Astrocyte of the cerebellum (primary cell): ENCODE measurements at regions not wholly inside any gene's neighbourhood (a gene's known extent, or its start where the extent isn't known, plus 50 kb on each side); places are given as distances from the start of the nearest gene placed in this dataset.

ENCODE experiments used
- DNase-seq: peaks from one replicate; pipeline ENCODE4 v3.0.0-alpha.2; 2011; ENCODE audit warnings: low read depth
- H3K4me3 ChIP-seq: 2 replicates; pipeline ENCODE4 v1.5.1; 2011; ENCODE audit warnings: mild to moderate bottlenecking, low read depth, low read length, moderate library complexity
- CTCF ChIP-seq: IDR thresholded peaks from 2 replicates; pipeline ENCODE4 v1.5.1; 2012; ENCODE audit warnings: low read length, low read depth, moderate library complexity, mild to moderate bottlenecking; ENCODE audit errors: missing control alignments
- in situ Hi-C: cut with HindIII; loops from 2 replicates; pipeline ENCODE4 v1.10.0; 2017; ENCODE audit warnings: low sequenced_read_pairs

- no peak for DNase-seq
- in situ Hi-C loops: no loop called here
- no peak overlapping the region for H3K4me3 ChIP-seq
- TF ChIP-seq CTCF: no peak
Observed at GRCh38 chr1:87897481-87897880, 568.8 kb downstream of the LMO4 start.

- H3K4me3 ChIP-seq: no peak overlapping the region
- TF ChIP-seq CTCF: no peak
- no peak for DNase-seq
- in situ Hi-C loops: no loop called here
Observed at GRCh38 chr1:87898431-87898830, 569.8 kb downstream of the LMO4 start.

GRCh38 chr1:87899017-87899416 is 570.3 kb downstream of the LMO4 start:
- DNase-seq: no peak
- in situ Hi-C loops: no loop called here
- no peak for TF ChIP-seq CTCF

GRCh38 chr1:87899746-87900145 is 571.1 kb downstream of the LMO4 start:
- no peak for DNase-seq
- no peak overlapping the region for H3K4me3 ChIP-seq
- no peak for TF ChIP-seq CTCF

More at GRCh38 chr1:87899017-87899416, 570.3 kb downstream of the LMO4 start:
- H3K4me3 ChIP-seq: no peak overlapping the region

GRCh38 chr1:87902830-87903229 is 574.1 kb downstream of the LMO4 start:
- in situ Hi-C loops: no loop called here
- no peak for TF ChIP-seq CTCF
- no peak for DNase-seq
- no peak overlapping the region for H3K4me3 ChIP-seq

More at GRCh38 chr1:87899746-87900145, 571.1 kb downstream of the LMO4 start:
- in situ Hi-C loops: no loop called here

GRCh38 chr1:87903242-87903641 is 574.6 kb downstream of the LMO4 start:
- TF ChIP-seq CTCF: no peak
- H3K4me3 ChIP-seq: no peak overlapping the region
- no peak for DNase-seq
- in situ Hi-C loops: no loop called here

GRCh38 chr1:87904651-87905050 is 576.0 kb downstream of the LMO4 start:
- in situ Hi-C loops: no loop called here
- no peak for TF ChIP-seq CTCF
- DNase-seq: no peak
- H3K4me3 ChIP-seq: no peak overlapping the region
